Parathyroid adenoma (tissue), 2 donors: ENCODE measurements at regions not wholly inside any gene's neighbourhood (a gene's known extent, or its start where the extent isn't known, plus 50 kb on each side); places are given as distances from the start of the nearest gene placed in this dataset.

Experiments used
- H2AFZ ChIP-seq: fragments of 300-600 bp; sonication (generic); one replicate; pipeline ENCODE4 v1.7.0; 2017; ENCODE audit warnings: antibody characterized with exemption, mild to moderate bottlenecking
- H3K27ac ChIP-seq: fragments of 300-600 bp; sonication (generic); one replicate; pipeline ENCODE4 v1.7.0; 2017
- H3K27me3 ChIP-seq: fragments of 300-600 bp; sonication (generic); one replicate; pipeline ENCODE4 v1.7.0; 2017; ENCODE audit warnings: low read length; ENCODE audit not compliant: control insufficient read depth, insufficient read depth
- H3K36me3 ChIP-seq: fragments of 300-600 bp; sonication (generic); one replicate; pipeline ENCODE4 v1.7.0; 2017; ENCODE audit warnings: low read length; ENCODE audit not compliant: control insufficient read depth, insufficient read depth
- H3K4me1 ChIP-seq: fragments of 300-600 bp; sonication (generic); one replicate; pipeline ENCODE4 v1.7.0; 2017; ENCODE audit warnings: control low read depth
- H3K4me2 ChIP-seq: fragments of 300-600 bp; sonication (generic); one replicate; pipeline ENCODE4 v1.7.0; 2017; ENCODE audit warnings: low read length
- H3K4me3 ChIP-seq: fragments of 300-600 bp; sonication (generic); one replicate; pipeline ENCODE4 v1.7.0; 2017; ENCODE audit warnings: low read depth, low read length
- H3K79me2 ChIP-seq: fragments of 300-600 bp; sonication (generic); one replicate; pipeline ENCODE4 v1.7.0; 2017; ENCODE audit warnings: control low read depth
- H3K9ac ChIP-seq: fragments of 300-600 bp; sonication (generic); one replicate; pipeline ENCODE4 v1.7.0; 2017; ENCODE audit warnings: mild to moderate bottlenecking
- H3K9me3 ChIP-seq: fragments of 300-600 bp; sonication (generic); one replicate; pipeline ENCODE4 v1.7.0; 2017; ENCODE audit warnings: low read length; ENCODE audit not compliant: control insufficient read depth
- CTCF ChIP-seq: fragments of 300-600 bp; sonication (generic); IDR thresholded peaks from one replicate; pipeline ENCODE4 v1.7.0; 2017; ENCODE audit warnings: antibody characterized with exemption, mild to moderate bottlenecking
- donor health status: primary hyperparathyroidism.

GRCh38 chr2:177021706-177022343 is 190.8 kb upstream of the HNRNPA3 start:
- Histone ChIP-seq H3K9me3 (no peaks in the 10 kb centered on the region), H3K4me1 (peaks cover 4% of the 10 kb centered on the region), H3K27me3 (peaks cover 5% of the 10 kb centered on the region), H3K4me3 (no peak overlapping the region), H2AFZ (no peak overlapping the region), H3K4me2 (no peak overlapping the region), H3K36me3 (no peaks in the 10 kb centered on the region), H3K9ac (no peak overlapping the region), H3K79me2 (no peaks in the 10 kb centered on the region), H3K27ac (no peak overlapping the region)
- no peak for TF ChIP-seq CTCF

GRCh38 chr2:177024765-177025164 is 187.8 kb upstream of the HNRNPA3 start:
- Histone ChIP-seq H3K4me1 (peaks cover 4% of the 10 kb centered on the region), H3K9me3 (no peaks in the 10 kb centered on the region), H3K4me3 (no peak overlapping the region), H3K27me3 (no peaks in the 10 kb centered on the region), H2AFZ (no peak overlapping the region), H3K79me2 (no peaks in the 10 kb centered on the region), H3K27ac (no peak overlapping the region), H3K9ac (no peak overlapping the region), H3K4me2 (no peak overlapping the region), H3K36me3 (no peaks in the 10 kb centered on the region)
- TF ChIP-seq CTCF: no peak

GRCh38 chr2:177026253-177026652 is 186.3 kb upstream of the HNRNPA3 start:
- Histone ChIP-seq H3K9me3 (no peaks in the 10 kb centered on the region), H3K4me3 (no peak overlapping the region), H3K79me2 (no peaks in the 10 kb centered on the region), H3K27me3 (no peaks in the 10 kb centered on the region), H2AFZ (no peak overlapping the region), H3K4me2 (no peak overlapping the region), H3K27ac (no peak overlapping the region), H3K4me1 (peaks cover 4% of the 10 kb centered on the region), H3K9ac (no peak overlapping the region), H3K36me3 (no peaks in the 10 kb centered on the region)
- no peak for TF ChIP-seq CTCF

GRCh38 chr2:177026956-177027355 is 185.6 kb upstream of the HNRNPA3 start:
- Histone ChIP-seq H3K4me2 (no peak overlapping the region), H3K4me3 (no peak overlapping the region), H3K79me2 (no peaks in the 10 kb centered on the region), H3K9ac (no peak overlapping the region), H3K36me3 (no peaks in the 10 kb centered on the region), H3K9me3 (no peaks in the 10 kb centered on the region), H3K27me3 (no peaks in the 10 kb centered on the region), H2AFZ (no peak overlapping the region), H3K27ac (no peak overlapping the region), H3K4me1 (no peaks in the 10 kb centered on the region)
- no peak for TF ChIP-seq CTCF

- no peaks in the 10 kb centered on the region for H3K79me2 ChIP-seq
Measured at GRCh38 chr2:177028296-177028695, 184.3 kb upstream of the HNRNPA3 start.

More at GRCh38 chr2:177028296-177028695, 184.3 kb upstream of the HNRNPA3 start:
- Histone ChIP-seq H3K9me3 (no peaks in the 10 kb centered on the region), H2AFZ (no peak overlapping the region), H3K27ac (no peak overlapping the region), H3K27me3 (no peaks in the 10 kb centered on the region), H3K4me2 (no peak overlapping the region), H3K36me3 (no peaks in the 10 kb centered on the region), H3K4me1 (no peaks in the 10 kb centered on the region), H3K4me3 (no peak overlapping the region), H3K9ac (no peak overlapping the region)
- no peak for TF ChIP-seq CTCF
